SU-DHL-6 (cell line): ENCODE measurements at regions not wholly inside any gene's neighbourhood (a gene's known extent, or its start where the extent isn't known, plus 50 kb on each side); places are given as distances from the start of the nearest gene placed in this dataset.

Source experiments
- H2AFZ ChIP-seq: fragments of 200-600 bp; sonication (generic); 2 replicates; pipeline ENCODE4 v1.6.1; 2014; ENCODE audit warnings: low read depth, mild to moderate bottlenecking, moderate library complexity, mixed read lengths, antibody characterized with exemption, low read length; ENCODE audit not compliant: severe bottlenecking
- H3F3A ChIP-seq: fragments of 200-600 bp; shearing (Covaris generic); 2 replicates; pipeline ENCODE4 v1.6.0; 2016; ENCODE audit warnings: antibody characterized with exemption, mild to moderate bottlenecking; ENCODE audit not compliant: insufficient read depth
- H3K27ac ChIP-seq: fragments of 200-600 bp; sonication (generic); 2 replicates; pipeline ENCODE4 v1.5.1; 2016; ENCODE audit warnings: low read depth, mild to moderate bottlenecking, low read length, moderate library complexity, mixed read lengths
- H3K27me3 ChIP-seq: fragments of 200-600 bp; sonication (generic), shearing (Covaris generic); 2 replicates; pipeline ENCODE4 v1.6.0; 2014; ENCODE audit warnings: mild to moderate bottlenecking, low read length
- H3K36me3 ChIP-seq: fragments of 200-600 bp; sonication (generic); 2 replicates; pipeline ENCODE4 v1.6.1; 2014; ENCODE audit warnings: mild to moderate bottlenecking, low read length, mixed read lengths
- H3K4me2 ChIP-seq: fragments of 300-600, 200-600 bp; shearing (Covaris generic), sonication (generic); 2 replicates; pipeline ENCODE4 v1.6.0; 2014; ENCODE audit warnings: low read length, low read depth, mild to moderate bottlenecking; ENCODE audit not compliant: poor library complexity, severe bottlenecking
- H3K4me3 ChIP-seq: fragments of 200-600 bp; sonication (generic); 2 replicates; pipeline ENCODE4 v1.5.1; 2014; ENCODE audit warnings: antibody characterized with exemption, low read length, mild to moderate bottlenecking, mixed read lengths; ENCODE audit not compliant: insufficient read depth, poor library complexity, severe bottlenecking
- H3K79me2 ChIP-seq: fragments of 200-600 bp; sonication (generic); 2 replicates; pipeline ENCODE4 v1.6.1; 2014; ENCODE audit warnings: mild to moderate bottlenecking, low read length, moderate library complexity; ENCODE audit not compliant: insufficient read depth
- H3K9ac ChIP-seq: fragments of 200-600 bp; sonication (generic); 2 replicates; pipeline ENCODE4 v1.7.0; 2014; ENCODE audit warnings: mild to moderate bottlenecking, low read length
- H3K9me2 ChIP-seq: fragments of 200-600 bp; sonication (generic); replicated peaks from 2 replicates; pipeline ENCODE4 v1.6.1; 2014; ENCODE audit warnings: low read length; ENCODE audit not compliant: insufficient read depth
- H3K9me3 ChIP-seq: fragments of 200-600 bp; sonication (generic); 2 replicates; pipeline ENCODE4 v1.6.1; 2014; ENCODE audit warnings: low read length, mixed read lengths; ENCODE audit not compliant: insufficient read depth
- H4K20me1 ChIP-seq: fragments of 200-600 bp; sonication (generic); 2 replicates; pipeline ENCODE4 v1.6.1; 2014; ENCODE audit warnings: low read depth, mild to moderate bottlenecking, antibody characterized with exemption, low read length, moderate library complexity, mixed read lengths
- CTCF ChIP-seq: fragments of 200-600 bp; sonication (generic); IDR thresholded peaks from one replicate; pipeline ENCODE4 v1.5.1; 2017; ENCODE audit warnings: antibody characterized with exemption, mild to moderate bottlenecking, low read length, moderate library complexity; ENCODE audit not compliant: insufficient read depth, poor library complexity, severe bottlenecking
- EZH2phosphoT487 ChIP-seq: fragments of 200-600 bp; sonication (generic), shearing (Covaris generic); conservative IDR thresholded peaks from 2 replicates; pipeline ENCODE4 v1.6.1; 2018; ENCODE audit warnings: mild to moderate bottlenecking, antibody characterized with exemption, low read length, moderate library complexity, mixed read lengths

DNA sequence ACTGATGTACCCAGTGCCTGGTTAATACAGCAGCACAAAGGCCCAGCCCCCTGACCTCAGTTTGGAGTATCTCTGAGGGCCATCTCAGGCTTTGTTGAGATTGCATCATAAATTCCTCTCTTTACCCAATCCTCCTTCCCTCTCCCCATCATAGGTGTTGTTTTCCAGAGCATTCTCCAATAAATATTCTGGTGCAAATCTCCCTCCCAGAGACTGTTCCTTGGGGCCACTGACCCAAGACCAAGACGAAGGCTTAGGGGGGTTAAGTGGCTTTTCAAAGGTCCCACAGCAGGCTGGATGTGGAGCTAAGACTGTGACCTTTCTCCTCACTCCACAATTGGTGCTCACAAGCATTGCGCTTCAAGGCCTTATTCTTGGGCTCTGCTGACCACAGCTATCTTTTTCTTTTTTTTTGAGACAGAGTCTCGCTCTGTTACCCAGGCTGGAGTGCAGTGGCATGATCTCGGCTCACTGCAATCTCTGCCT lies 72.4 kb upstream of the ZMYND8 start:
- Histone ChIP-seq H3K36me3 (peaks cover 25% of the 10 kb centered on the region), H3K27me3 (no peaks in the 10 kb centered on the region), H3K4me3 (no peak overlapping the region), H3K79me2 (peaks cover 21% of the 10 kb centered on the region; the same call in 1 of the 2 replicates), H3K9ac (peak overlapping the region; percentile 11; the same call in 1 of the 2 replicates), H3K27ac (peak overlapping the region; percentile 69), H3K9me3 (peaks cover 12% of the 10 kb centered on the region; the same call in 1 of the 2 replicates), H3K9me2 (no peaks in the 10 kb centered on the region), H3F3A (peaks cover 58% of the 10 kb centered on the region), H2AFZ (no peak overlapping the region), H4K20me1 (no peaks in the 10 kb centered on the region), H3K4me2 (peak overlapping the region; percentile 9)
- no peak for TF ChIP-seq EZH2phosphoT487
- TF ChIP-seq CTCF: no peak

GRCh38 chr20:47429409-47429808 lies 72.3 kb upstream of the NCOA3 start:
- TF ChIP-seq CTCF (no peak), EZH2phosphoT487 (no peak)
- Histone ChIP-seq H3K79me2 (peaks cover 21% of the 10 kb centered on the region; the same call in 1 of the 2 replicates), H2AFZ (no peak overlapping the region), H3K9me3 (peaks cover 12% of the 10 kb centered on the region; the same call in 1 of the 2 replicates), H3F3A (peaks cover 64% of the 10 kb centered on the region), H3K4me3 (no peak overlapping the region), H3K27me3 (no peaks in the 10 kb centered on the region), H3K4me2 (no peak overlapping the region), H4K20me1 (no peaks in the 10 kb centered on the region), H3K9me2 (no peaks in the 10 kb centered on the region), H3K36me3 (peaks cover 25% of the 10 kb centered on the region), H3K27ac (peak overlapping the region; percentile 69), H3K9ac (no peak overlapping the region)

- H4K20me1 ChIP-seq: no peaks in the 10 kb centered on the region
- peaks cover 21% of the 10 kb centered on the region; the same call in 1 of the 2 replicates for H3K79me2 ChIP-seq
- no peak for TF ChIP-seq CTCF
- TF ChIP-seq EZH2phosphoT487: no peak
- H3K36me3 ChIP-seq: peaks cover 25% of the 10 kb centered on the region
- peak overlapping the region; percentile 96 for H3K27ac ChIP-seq
- H3K4me2 ChIP-seq: peak overlapping the region; percentile 63
- no peaks in the 10 kb centered on the region for H3K27me3 ChIP-seq
- H3K9ac ChIP-seq: 0 out of 2 replicates have a peak overlapping the region, but pooled peaks have one; percentile 20
- no peaks in the 10 kb centered on the region for H3K9me2 ChIP-seq
- peak overlapping the region; percentile 13 for H3K4me3 ChIP-seq
- peaks cover 12% of the 10 kb centered on the region; the same call in 1 of the 2 replicates for H3K9me3 ChIP-seq
- no peak overlapping the region for H2AFZ ChIP-seq
- H3F3A ChIP-seq: peaks cover 80% of the 10 kb centered on the region
Measured at GRCh38 chr20:47430862-47431588, 70.7 kb upstream of the NCOA3 start.
